ENCODE measurements at regions not wholly inside any gene's neighbourhood (a gene's known extent, or its start where the extent isn't known, plus 50 kb on each side); places are given as distances from the start of the nearest gene placed in this dataset.

GRCh38 chr2:217086038-217086522, 226.2 kb upstream of the TNP1 start:
- ChIA-PET CTCF (interaction anchor here (0.7 to 2.2 kb wide), 10 partner anchors 9 to 423 kb away, joined by 3 to 11 read pairs (median 3); no protein-coding TSS in a partner anchor), POLR2A (no interaction called here)
- DNase-seq (ENCODE audit: extremely low spot score), result peak; percentile 29
- no peak for TF ChIP-seq CTCF (IDR thresholded peaks at IDR 0.05; ENCODE audit: control extremely low read depth, extremely low read depth, low read depth, missing control alignments)

GRCh38 chr2:217085543-217085942, 225.7 kb upstream of the TNP1 start:
- no peak for TF ChIP-seq CTCF (IDR thresholded peaks at IDR 0.05; ENCODE audit: control extremely low read depth, extremely low read depth, low read depth, missing control alignments)
- ChIA-PET POLR2A (no interaction called here), CTCF (interaction anchor here (1.1 to 2.2 kb wide), 7 partner anchors 9 to 422 kb away, joined by 3 to 11 read pairs (median 3); no protein-coding TSS in a partner anchor)
- DNase-seq (ENCODE audit: extremely low spot score), result no peak

- DNase-seq (ENCODE audit: extremely low spot score), result no peak
- CTCF ChIA-PET, result interaction anchor here (1.1 to 1.5 kb wide), 2 partner anchors 11 to 28 kb away, joined by 3 to 5 read pairs; no protein-coding TSS in a partner anchor
- POLR2A ChIA-PET, result no interaction called here
- TF ChIP-seq CTCF (IDR thresholded peaks at IDR 0.05; ENCODE audit: control extremely low read depth, extremely low read depth, low read depth, missing control alignments), result no peak
Observed at GRCh38 chr2:217081799-217082198, 221.9 kb upstream of the TNP1 start.

DNA sequence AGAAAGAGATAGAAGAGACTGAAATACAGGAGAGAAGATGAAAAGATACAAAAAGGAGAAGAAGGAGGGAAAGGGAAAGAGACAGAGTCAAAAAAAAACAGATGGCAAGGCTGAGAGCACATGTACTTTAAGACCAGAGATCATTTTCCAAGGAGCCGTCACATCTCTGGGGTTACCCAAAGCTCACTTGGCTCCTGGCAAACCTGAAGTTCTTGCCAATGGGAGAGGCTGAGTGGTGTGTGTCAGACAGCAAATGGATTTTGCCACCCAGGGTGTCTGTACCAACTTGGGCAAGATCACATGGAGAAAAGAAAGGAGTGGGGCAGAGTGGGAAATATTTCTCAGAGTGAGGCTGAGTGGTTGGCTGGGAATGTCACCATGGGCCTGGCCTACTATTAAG, 219.3 kb upstream of the TNP1 start:
- POLR2A ChIA-PET, result no interaction called here
- no peak for TF ChIP-seq CTCF (IDR thresholded peaks at IDR 0.05; ENCODE audit: control extremely low read depth, extremely low read depth, low read depth, missing control alignments)
- DNase-seq (ENCODE audit: extremely low spot score), result no peak
- CTCF ChIA-PET, result interaction anchor here (0.8 to 1.8 kb wide), 3 partner anchors 13 to 93 kb away, joined by 3 to 4 read pairs (median 4); no protein-coding TSS in a partner anchor

GRCh38 chr2:217077831-217078407, 218.1 kb upstream of the TNP1 start:
- no peak for DNase-seq (ENCODE audit: extremely low spot score)
- no peak for TF ChIP-seq CTCF (IDR thresholded peaks at IDR 0.05; ENCODE audit: control extremely low read depth, extremely low read depth, low read depth, missing control alignments)
- POLR2A ChIA-PET, result no interaction called here
- CTCF ChIA-PET, result interaction anchor here (0.8 to 1.8 kb wide), 4 partner anchors 11 to 95 kb away, joined by 3 to 4 read pairs (median 4); no protein-coding TSS in a partner anchor

DNA sequence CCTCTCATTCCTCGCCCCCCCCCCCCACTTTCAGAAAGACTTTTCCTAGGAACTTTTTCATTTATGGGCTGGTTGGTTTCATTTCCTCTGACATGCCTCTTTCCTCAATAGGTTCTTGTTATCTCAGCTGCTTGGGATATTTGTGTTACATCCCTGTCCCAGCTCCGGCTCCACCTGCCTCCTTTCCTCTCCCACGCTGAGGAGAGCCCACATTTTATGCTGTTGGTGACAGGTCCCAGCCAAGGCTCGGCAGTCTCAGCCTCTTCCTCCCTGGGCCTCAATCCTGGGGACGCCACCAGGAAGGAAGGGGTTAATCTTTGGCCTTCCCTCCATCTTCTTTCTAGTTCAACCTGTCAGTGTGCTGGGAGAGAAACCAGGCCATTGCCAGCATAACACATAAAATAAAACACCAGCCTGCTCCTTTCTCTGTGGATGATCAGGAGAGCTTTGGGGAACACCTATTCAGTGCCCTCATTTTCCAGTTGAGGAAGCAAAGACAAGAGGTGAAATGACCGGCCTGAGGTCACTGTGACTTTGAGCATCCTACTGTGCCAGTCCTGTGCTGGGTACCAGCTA, 216.9 kb upstream of the TNP1 start:
- ChIA-PET CTCF (interaction anchor here (1.1 to 1.4 kb wide), 2 partner anchors 9 to 12 kb away, joined by 3 read pairs; no protein-coding TSS in a partner anchor), POLR2A (no interaction called here)
- no peak for DNase-seq (ENCODE audit: extremely low spot score)
- TF ChIP-seq CTCF (IDR thresholded peaks at IDR 0.05; ENCODE audit: control extremely low read depth, extremely low read depth, low read depth, missing control alignments), result no peak

All from GM10248 (cell line).